ENCODE measurements at regions not wholly inside any gene's neighbourhood (a gene's known extent, or its start where the extent isn't known, plus 50 kb on each side); places are given as distances from the start of the nearest gene placed in this dataset.
A peak's percentile ranks its signal among the peaks of the same experiment; 100 is the strongest.

DNA sequence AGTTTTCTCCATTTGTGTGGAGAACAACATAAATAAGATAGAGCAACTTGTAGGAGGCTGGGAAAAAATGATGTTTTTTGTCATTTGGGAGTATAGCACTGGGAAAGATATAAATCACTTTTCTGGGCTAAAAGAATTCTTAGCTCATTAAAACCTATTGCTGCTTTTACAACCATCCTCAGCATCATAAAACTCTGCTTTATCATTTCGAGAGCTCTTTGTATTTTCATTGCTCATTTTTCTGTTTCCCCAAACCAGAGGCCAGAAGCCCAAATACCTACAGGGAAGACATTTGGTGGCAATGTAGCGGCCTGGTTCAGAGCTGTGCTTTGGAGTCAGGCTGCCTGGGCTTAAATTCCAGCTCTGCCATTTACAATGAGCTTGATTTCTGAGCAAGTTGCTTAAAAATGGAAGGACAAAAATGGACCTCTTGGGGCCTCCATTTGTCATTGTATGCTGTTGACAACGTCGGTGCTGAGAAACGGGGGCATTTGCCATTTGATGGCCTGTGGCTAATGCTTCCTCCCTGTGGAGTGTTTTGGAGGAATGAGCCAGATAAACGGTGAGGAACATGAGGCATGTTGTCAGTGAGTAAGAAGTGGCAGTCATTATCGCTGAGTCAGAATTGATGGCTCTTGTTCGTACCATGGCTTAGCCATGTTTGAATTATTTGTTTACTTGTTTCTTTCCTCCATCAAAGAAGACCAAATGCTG is 260.0 kb downstream of the EBLN2 start:
- no peak for DNase-seq (ENCODE audit: low read depth)
- H3K4me3 ChIP-seq (ENCODE audit: control insufficient read depth, low read depth, low read length) = no peak overlapping the region
- TF ChIP-seq CTCF (IDR thresholded peaks at IDR 0.05; ENCODE audit: control insufficient read depth, insufficient read depth, low read depth, low read length, missing control alignments) = no peak

- H3K4me3 ChIP-seq (ENCODE audit: control insufficient read depth, low read depth, low read length) = no peak overlapping the region
- peak; percentile 53 for DNase-seq (ENCODE audit: low read depth)
These were observed 263.0 kb downstream of the EBLN2 start for GRCh38 chr3:73324203-73325155.

GRCh38 chr3:73326396-73326795 is 264.9 kb downstream of the EBLN2 start:
- H3K4me3 ChIP-seq (ENCODE audit: control insufficient read depth, low read depth, low read length) = no peak overlapping the region
- no peak for TF ChIP-seq CTCF (IDR thresholded peaks at IDR 0.05; ENCODE audit: control insufficient read depth, insufficient read depth, low read depth, low read length, missing control alignments)
- no peak for DNase-seq (ENCODE audit: low read depth)

More at GRCh38 chr3:73324203-73325155, 263.0 kb downstream of the EBLN2 start:
- TF ChIP-seq CTCF (IDR thresholded peaks at IDR 0.05; ENCODE audit: control insufficient read depth, insufficient read depth, low read depth, low read length, missing control alignments) = no peak

GRCh38 chr3:73327052-73327451 is 265.6 kb downstream of the EBLN2 start:
- DNase-seq (ENCODE audit: low read depth) = no peak
- peak; percentile 11 for TF ChIP-seq CTCF (IDR thresholded peaks at IDR 0.05; ENCODE audit: control insufficient read depth, insufficient read depth, low read depth, low read length, missing control alignments)
- H3K4me3 ChIP-seq (ENCODE audit: control insufficient read depth, low read depth, low read length) = no peak overlapping the region

Measured in AG09309 (cell line).